Hepatocyte (in vitro differentiated cells): ENCODE measurements at regions not wholly inside any gene's neighbourhood (a gene's known extent, or its start where the extent isn't known, plus 50 kb on each side); places are given as distances from the start of the nearest gene placed in this dataset.

ENCODE experiments used
- CTCF ChIP-seq: fragments of 200-600 bp; sonication (generic); IDR thresholded peaks from 2 replicates; pipeline ENCODE4 v1.5.1; 2016; ENCODE audit warnings: antibody characterized with exemption, mild to moderate bottlenecking; ENCODE audit not compliant: poor library complexity
- EZH2 ChIP-seq: fragments of 200-600 bp; sonication (generic); IDR thresholded peaks from 2 replicates; pipeline ENCODE4 v1.6.1; 2016; ENCODE audit warnings: antibody characterized with exemption, mild to moderate bottlenecking, borderline replicate concordance

- TF ChIP-seq EZH2 (no peak), CTCF (no peak)
These were observed 238.5 kb upstream of the GALNT17 start for GRCh38 chr7:70893422-70893821.
